Erythroblast (primary cell): ENCODE measurements at regions not wholly inside any gene's neighbourhood (a gene's known extent, or its start where the extent isn't known, plus 50 kb on each side); places are given as distances from the start of the nearest gene placed in this dataset.

Source experiments
- GATA1 ChIP-seq: IDR thresholded peaks from 2 replicates; pipeline ENCODE4 v1.6.1; 2011; ENCODE audit warnings: low read depth, mild to moderate bottlenecking, control low read depth, low read length, moderate library complexity
- POLR2A ChIP-seq: IDR thresholded peaks from 2 replicates; pipeline ENCODE4 v1.6.1; 2011; ENCODE audit warnings: mild to moderate bottlenecking, low read length

- no peak for TF ChIP-seq POLR2A
- no peak for TF ChIP-seq GATA1
Observed at GRCh38 chr2:104929663-104930062, 75.7 kb downstream of the POU3F3 start.
